ENCODE measurements at regions not wholly inside any gene's neighbourhood (a gene's known extent, or its start where the extent isn't known, plus 50 kb on each side); places are given as distances from the start of the nearest gene placed in this dataset.

GRCh38 chr6:169897601-169898358, 146.4 kb downstream of the ERMARD start:
- DNase-seq: no peak

- no peak for DNase-seq
Observed at GRCh38 chr6:169896826-169897456, 145.5 kb downstream of the ERMARD start.

- no peak for DNase-seq
Observed at GRCh38 chr6:169895926-169896761, 144.7 kb downstream of the ERMARD start.

DNA sequence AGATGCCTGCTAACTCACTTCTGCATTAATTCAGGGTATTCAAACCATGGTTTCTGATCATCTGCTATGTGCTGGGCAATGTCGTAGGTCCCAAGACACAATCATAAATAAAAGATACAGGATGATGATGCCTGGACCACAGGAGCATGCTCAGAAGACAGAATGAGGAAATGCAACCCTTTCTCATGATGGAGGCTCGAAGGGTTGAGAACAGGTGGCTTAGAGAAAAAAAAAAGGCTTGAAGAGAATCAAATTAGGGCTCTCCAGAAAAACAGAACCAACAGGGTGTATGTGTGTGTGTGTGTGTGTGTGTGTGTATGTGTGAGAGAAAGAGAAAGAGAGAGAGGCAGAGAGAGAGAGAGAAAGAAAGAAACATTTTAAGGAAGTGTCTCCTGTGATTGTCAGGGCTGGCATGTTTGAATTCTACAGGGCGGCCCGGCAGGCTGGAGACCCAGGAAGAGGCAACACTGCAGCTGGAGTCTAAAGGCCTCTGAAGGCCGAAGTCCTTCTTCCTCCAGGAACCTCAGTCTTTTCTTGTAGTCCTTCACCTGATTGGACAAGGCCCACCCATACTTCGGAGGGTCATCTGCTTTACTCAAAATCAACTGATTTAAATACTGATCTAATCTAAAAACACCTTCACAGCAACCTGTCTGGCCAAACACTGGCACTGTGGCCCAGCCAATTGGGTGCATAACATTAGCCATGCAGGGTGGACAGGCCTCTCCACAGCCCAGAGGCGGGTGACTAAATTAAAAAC, 143.8 kb downstream of the ERMARD start:
- DNase-seq: no peak

DNA sequence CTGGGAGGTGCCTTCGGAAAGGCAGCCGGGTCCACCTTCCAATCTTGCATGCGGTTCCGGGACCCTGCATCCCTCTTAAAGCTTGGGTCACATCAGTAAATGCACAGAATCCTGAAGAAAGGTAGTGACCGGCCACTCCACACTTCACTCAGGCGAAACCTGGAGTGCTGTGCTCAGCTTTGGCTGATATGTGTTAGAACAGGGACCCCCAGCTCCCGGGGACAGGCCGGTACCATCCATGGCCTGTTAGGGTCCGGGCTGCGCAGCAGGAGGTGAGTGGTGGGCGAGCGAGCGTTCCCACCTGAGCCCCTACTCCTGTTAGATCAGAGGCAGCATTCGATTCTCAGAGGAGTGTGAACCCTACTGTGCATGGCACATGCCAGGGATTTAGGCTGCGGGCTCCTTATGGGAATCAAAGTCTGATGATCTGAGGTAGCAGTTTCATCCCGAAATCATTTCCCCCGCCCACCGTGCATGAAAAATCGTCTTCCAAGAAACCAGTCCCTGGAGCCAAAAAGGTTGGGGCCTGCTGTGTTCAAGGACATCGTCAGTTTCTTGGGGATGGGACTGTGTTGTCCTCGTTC, 143.0 kb downstream of the ERMARD start:
- DNase-seq: no peak

GRCh38 chr6:169893624-169894023, 142.2 kb downstream of the ERMARD start:
- no peak for DNase-seq

GRCh38 chr6:169891846-169892245, 140.4 kb downstream of the ERMARD start:
- DNase-seq: no peak

- DNase-seq: no peak
Observed at GRCh38 chr6:169891421-169891820, 140.0 kb downstream of the ERMARD start.

DNA sequence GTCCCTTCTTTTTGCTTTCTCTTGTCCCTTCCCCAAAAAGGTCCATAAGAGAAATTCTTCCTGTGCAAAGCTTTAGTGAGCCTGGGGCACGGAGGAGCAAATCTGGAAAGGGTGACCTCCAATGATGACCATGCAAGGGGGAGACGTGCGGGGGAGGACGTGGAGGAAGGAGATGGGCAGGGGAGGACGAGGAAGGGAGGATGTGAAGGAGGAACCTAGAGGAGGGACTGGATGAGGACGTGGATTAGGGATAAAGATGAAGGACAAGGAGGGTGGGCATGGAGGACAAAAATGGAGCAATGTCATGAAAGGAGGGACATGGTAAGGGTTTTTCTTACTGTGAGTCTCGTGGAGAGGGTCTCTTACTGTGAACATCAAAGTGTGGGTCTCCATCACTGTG, 139.5 kb downstream of the ERMARD start:
- no peak for DNase-seq

GRCh38 chr6:169890049-169890448, 138.6 kb downstream of the ERMARD start:
- no peak for DNase-seq

- no peak for DNase-seq
Observed at GRCh38 chr6:169887529-169888140, 136.2 kb downstream of the ERMARD start.

DNA sequence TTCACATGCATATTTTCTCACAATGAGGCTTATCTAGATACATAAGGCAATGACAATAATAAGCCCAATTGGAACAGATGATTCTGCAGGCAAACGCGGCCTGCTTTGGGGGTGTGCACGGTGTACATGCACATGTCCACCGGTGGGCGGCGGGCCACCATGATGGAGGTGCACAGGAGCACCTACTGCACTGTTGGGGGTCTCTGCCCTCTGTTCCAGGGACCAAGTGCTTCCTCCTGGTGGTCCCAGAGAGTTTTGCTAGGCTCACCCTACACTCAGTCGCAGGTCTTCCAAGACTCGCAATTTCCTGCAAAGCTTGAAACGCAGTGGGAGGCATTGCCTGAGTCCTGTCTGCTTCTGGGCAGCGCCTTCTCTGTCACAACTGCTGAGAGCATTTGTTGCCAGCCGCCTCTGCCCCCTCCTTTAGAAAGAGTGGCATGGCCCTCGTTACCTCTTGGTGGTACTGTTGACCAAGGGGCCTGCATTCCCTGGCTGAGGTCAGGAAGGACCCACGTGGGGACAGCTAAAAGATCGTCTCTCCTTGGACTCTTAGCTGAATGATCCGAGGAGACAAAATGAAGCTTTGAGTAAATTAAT, 135.3 kb downstream of the ERMARD start:
- DNase-seq: no peak

- no peak for DNase-seq
Observed at GRCh38 chr6:169885831-169886230, 134.4 kb downstream of the ERMARD start.

DNA sequence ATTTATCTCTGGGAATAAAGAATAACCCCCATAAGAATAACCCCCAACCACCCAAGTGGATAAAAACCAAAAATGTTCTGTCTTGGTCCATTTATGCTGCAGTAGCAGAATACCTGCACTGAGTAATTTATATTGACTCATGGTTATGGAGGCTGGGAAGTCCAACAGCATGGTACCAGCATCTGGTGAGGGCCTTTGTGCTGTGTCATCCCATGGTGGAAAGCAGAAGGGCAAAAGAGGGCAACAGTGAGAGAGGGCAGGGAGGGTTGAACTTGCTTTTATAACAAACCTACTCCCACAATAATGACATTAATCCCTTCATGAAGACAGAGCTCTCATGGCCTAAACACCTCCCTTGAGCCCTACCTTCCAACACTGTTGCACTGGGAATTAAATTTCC, 133.7 kb downstream of the ERMARD start:
- no peak for DNase-seq

DNA sequence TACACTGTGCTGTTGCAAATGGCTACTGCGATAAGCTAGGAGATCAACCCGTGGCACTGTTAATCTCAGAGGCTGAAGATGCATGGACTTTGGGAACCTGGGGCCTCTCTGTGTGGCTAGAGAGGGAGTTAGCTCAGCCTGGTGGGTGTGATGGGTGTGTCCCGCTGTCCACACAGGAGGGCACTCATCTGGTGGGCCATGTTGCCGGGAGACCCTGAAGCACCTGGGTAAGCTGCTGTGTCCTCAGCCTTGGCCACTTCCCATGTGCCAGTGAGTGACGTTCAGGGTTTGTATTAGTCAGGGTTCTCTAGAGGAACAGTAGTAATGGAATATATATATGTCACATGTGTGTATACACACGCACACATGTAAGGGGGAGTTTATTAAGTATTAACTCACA, 132.7 kb downstream of the ERMARD start:
- no peak for DNase-seq

- DNase-seq: no peak
Observed at GRCh38 chr6:169883316-169883715, 131.9 kb downstream of the ERMARD start.

- no peak for DNase-seq
Observed at GRCh38 chr6:169881976-169882375, 130.6 kb downstream of the ERMARD start.

DNA sequence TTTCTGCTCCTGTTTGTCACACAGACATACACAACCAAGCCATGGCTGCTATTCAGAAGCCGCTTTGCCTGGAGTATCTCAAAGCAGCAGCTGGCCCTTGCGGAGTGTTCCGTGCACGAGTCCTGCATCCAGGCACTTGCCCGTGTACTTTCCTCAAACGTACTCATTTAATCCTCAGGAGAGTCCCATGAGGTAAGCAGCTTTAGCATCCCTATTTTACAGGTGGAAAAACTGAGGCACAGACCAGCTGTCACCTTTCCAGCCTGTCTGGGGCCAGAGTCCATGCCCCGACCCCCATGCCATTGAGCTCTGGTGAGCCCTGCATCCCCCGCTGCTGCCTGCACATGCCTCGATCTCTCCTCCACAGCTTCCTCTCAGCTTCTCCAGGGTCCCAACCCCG, 130.0 kb downstream of the ERMARD start:
- DNase-seq: no peak

DNA sequence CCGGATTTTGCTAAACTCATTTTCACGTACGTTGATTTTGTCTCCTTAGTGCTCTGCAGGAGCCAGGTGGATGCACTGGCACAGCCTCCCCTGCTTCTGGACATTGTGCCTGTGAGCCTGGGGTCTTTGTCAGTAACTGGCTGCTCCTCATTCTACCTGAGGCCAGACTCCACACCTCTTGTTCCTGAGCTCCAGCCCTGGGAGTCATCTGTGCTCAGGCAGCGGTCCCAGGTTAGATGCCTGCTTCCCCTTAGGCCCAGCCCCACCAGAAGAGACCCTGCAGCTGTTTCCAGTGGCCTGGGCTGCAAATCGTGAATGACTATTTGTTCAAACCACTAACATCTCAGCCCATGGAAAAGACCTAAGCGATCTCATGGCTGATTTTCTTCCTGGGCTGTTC, 129.1 kb downstream of the ERMARD start:
- no peak for DNase-seq

- DNase-seq: no peak
Observed at GRCh38 chr6:169869301-169869700, 117.9 kb downstream of the ERMARD start.

- DNase-seq: peak; percentile 25 to 29
Observed at GRCh38 chr6:169868458-169868857, 117.0 kb downstream of the ERMARD start.

DNA sequence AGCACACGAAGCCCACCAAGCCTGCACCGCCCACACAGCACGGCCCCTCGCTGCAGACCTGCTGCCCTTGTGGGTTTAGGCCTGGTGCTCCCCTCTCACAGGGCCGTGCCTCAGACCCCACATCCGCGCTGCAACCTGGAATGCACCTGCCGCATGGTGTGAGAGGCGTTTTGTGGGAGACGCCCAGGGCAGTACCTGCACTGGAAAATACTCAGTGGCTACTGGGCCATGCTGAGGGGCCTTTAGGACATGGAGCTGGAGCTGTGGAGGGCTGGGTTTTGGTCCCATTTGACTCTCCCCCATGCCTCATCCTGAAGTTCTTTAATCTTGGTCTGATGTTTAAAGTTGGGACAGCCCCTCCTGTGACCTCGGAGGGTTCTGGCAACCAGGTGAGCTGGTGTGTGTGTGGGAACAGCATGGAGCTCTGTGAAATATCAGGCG, 116.3 kb downstream of the ERMARD start:
- DNase-seq: no peak

Measured in stimulated activated CD4-positive, alpha-beta T cell treated with anti-CD3 and anti-CD28 coated beads, Interleukin-2, amount 100 ng/mL, for 48 hours (primary cell).